ENCODE measurements at regions not wholly inside any gene's neighbourhood (a gene's known extent, or its start where the extent isn't known, plus 50 kb on each side); places are given as distances from the start of the nearest gene placed in this dataset.

GRCh38 chr3:86420990-86421739 lies 569.8 kb downstream of the VGLL3 start:
- TF ChIP-seq EZH2 (IDR thresholded peaks at IDR 0.05; ENCODE audit: low read depth) (no peak), CTCF (conservative IDR thresholded peaks at IDR 0.05) (no peak)
